OCI-M1 (cell line): ENCODE measurements at regions not wholly inside any gene's neighbourhood (a gene's known extent, or its start where the extent isn't known, plus 50 kb on each side); places are given as distances from the start of the nearest gene placed in this dataset.

Experiments
- DNase-seq: peaks from one replicate; lab custom pipeline; 2025; lab: John Stamatoyannopoulos, UW

GRCh38 chr7:153835712-153836265 lies 216.4 kb upstream of the DPP6 start:
- DNase-seq, result no peak

GRCh38 chr7:153838591-153838990 lies 213.6 kb upstream of the DPP6 start:
- no peak for DNase-seq

- no peak for DNase-seq
Measured at GRCh38 chr7:153840861-153841260, 211.3 kb upstream of the DPP6 start.

GRCh38 chr7:153847828-153848227 lies 204.4 kb upstream of the DPP6 start:
- DNase-seq, result no peak

GRCh38 chr7:153852261-153852660 lies 199.9 kb upstream of the DPP6 start:
- no peak for DNase-seq

GRCh38 chr7:153858355-153858754 lies 193.8 kb upstream of the DPP6 start:
- no peak for DNase-seq

GRCh38 chr7:153859239-153859638 lies 193.0 kb upstream of the DPP6 start:
- no peak for DNase-seq

GRCh38 chr7:153886506-153887441 lies 165.4 kb upstream of the DPP6 start:
- DNase-seq, result no peak

- no peak for DNase-seq
Measured at GRCh38 chr7:153887749-153888569, 164.2 kb upstream of the DPP6 start.

- DNase-seq, result no peak
Measured at GRCh38 chr7:153891990-153892389, 160.2 kb upstream of the DPP6 start.

GRCh38 chr7:153902862-153903261 lies 149.3 kb upstream of the DPP6 start:
- no peak for DNase-seq

GRCh38 chr7:153912211-153912610 lies 140.0 kb upstream of the DPP6 start:
- no peak for DNase-seq

- no peak for DNase-seq
Measured at GRCh38 chr7:153920126-153920525, 132.1 kb upstream of the DPP6 start.

- DNase-seq, result no peak
Measured at GRCh38 chr7:153920897-153921296, 131.3 kb upstream of the DPP6 start.

GRCh38 chr7:153921408-153921807 lies 130.8 kb upstream of the DPP6 start:
- DNase-seq, result no peak

GRCh38 chr7:153930696-153931095 lies 121.5 kb upstream of the DPP6 start:
- no peak for DNase-seq

GRCh38 chr7:153934048-153934447 lies 118.2 kb upstream of the DPP6 start:
- no peak for DNase-seq

GRCh38 chr7:153934629-153935028 lies 117.6 kb upstream of the DPP6 start:
- no peak for DNase-seq

GRCh38 chr7:153935095-153935494 lies 117.1 kb upstream of the DPP6 start:
- no peak for DNase-seq

GRCh38 chr7:153938451-153938850 lies 113.7 kb upstream of the DPP6 start:
- DNase-seq, result no peak

- DNase-seq, result no peak
Measured at GRCh38 chr7:153939177-153939576, 113.0 kb upstream of the DPP6 start.

GRCh38 chr7:153939654-153940053 lies 112.5 kb upstream of the DPP6 start:
- peak; percentile 2 for DNase-seq

- DNase-seq, result no peak
Measured at GRCh38 chr7:153941061-153941460, 111.1 kb upstream of the DPP6 start.
